ENCODE measurements at regions not wholly inside any gene's neighbourhood (a gene's known extent, or its start where the extent isn't known, plus 50 kb on each side); places are given as distances from the start of the nearest gene placed in this dataset.
"Not testable (repeated sequence)": the region's sequence is repeated elsewhere in the genome, so short reads cannot be mapped to it uniquely, and the experiment has no call there.

DNA sequence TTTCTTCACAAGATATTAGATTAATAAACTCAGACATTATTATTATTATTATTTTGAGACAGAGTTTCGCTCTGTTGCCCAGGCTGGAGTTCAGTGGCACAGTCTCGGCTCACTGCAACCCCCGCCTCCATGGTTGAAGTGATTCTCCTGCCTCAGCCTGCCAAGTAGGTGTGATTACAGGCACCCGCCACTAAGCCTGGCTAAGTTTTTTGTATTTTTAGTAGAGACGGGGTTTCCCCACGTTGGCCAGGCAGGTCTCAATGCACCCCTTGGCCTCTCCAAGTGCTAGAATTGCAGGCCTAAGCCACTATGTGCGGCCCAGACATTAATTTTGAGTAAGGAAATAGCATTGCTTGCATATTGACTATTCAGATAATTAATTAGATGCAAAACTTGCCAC is 554.9 kb upstream of the LRFN5 start:
- DNase-seq: no peak

DNA sequence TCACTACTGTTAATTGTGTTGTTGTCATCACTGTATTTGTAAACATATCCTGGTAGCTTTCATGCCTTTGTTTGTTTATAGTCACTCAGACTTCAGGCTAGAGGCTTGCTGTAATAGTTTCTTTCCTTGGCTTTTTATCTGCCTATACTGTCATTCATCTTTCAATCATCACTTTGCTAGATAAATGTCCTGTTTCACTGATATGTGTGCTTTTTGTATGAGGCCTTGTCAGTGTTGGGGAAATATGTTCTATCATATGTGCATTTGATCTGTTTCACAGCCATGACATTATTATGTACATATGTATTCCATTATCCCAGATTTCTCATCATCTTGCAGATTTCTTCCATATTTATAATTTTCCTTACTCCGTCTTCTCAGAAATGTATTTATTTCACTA is 558.9 kb upstream of the LRFN5 start:
- DNase-seq: no peak

DNA sequence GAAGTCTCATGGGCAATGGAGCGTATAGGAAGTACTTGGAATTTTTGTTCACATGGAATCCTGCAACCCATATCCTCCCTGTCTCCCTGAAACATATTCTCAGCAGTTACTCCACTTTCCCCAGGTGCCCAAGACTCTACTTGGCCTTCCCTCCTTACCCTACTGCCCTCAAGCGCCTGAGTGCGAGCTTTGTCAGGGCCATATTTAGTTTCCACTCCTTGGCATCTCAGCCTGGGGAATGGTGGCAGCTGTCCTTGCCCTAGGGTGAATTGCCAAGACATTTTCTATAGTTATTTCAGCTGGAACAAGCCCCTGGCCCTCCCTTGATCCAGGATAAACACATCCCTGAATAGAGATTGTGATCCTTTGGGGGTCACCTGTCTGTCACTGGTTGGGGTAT is 569.3 kb upstream of the LRFN5 start:
- no peak for DNase-seq

DNA sequence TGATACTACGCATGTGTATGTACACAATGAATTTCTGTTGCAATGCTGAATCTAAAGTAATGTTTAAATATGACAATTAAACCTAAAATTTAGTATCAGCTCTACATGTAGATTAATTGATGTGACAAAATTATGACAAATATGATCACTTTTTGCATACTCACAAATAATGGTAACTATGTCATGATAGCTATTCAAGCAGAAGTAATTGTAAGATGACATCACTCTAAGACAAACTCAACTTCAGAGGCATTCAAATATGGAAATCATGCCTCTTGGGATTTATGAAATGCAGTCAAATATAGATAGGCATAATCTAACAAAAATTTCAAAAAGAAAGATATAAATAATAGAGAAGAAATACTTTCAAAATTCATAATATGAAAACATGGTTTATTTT is 571.7 kb upstream of the LRFN5 start:
- DNase-seq: no peak

DNA sequence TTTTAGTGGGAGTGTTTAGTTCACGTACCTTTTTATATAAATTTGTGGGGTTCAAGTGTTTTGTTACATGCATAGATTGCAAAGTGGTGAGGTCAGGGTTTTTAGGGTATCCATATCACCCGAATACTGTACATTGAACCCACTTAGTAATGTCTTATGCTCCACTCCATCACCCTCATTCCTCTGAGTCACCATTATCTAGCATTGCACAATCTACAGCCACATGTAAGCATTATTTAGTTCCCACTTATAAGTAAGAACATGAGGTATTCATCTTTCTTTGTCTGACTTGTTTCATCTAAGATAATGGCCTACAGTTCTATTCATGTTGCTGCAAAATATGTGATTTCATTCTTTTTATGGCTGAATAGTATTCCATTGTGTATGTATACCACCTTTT is 583.7 kb upstream of the LRFN5 start:
- no peak for DNase-seq

DNA sequence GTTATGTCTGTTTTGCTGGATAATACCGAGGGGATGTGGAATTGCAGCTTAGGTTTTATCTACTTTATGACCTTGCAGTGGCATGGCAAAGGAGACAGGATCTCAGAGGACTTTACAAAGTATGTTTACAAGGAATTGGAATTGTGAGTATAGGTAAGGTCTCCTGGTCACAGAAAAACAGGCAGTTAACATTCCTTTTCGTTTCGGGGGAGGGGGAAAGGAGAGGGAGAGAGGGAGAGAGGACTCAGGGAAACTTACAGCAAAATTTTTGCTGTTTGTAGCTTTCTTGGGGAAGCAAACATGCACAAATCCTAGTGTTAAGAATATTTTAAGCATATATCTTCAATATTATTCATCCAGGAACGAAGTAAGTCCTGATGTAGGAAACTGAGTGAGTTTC is 590.5 kb upstream of the LRFN5 start:
- no peak for DNase-seq

DNA sequence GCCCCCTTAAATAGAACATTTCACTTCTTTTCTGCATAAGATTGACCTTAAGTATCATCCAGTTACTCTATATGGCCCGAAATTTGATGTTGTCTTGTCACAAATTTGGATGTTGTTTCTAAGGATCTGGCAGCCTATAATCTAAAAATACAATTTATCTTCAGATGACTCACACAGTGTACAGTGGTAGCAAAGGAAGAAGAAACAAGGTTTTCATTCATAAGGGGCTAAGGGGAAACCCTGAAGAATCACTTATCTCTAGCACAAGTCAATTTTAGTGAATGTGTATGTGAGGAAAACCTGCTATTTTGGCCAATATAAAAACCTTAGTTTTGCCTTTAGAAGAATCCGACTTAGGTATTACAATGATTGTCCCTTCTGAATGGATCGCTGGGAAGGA is 606.3 kb upstream of the LRFN5 start:
- no peak for DNase-seq

DNA sequence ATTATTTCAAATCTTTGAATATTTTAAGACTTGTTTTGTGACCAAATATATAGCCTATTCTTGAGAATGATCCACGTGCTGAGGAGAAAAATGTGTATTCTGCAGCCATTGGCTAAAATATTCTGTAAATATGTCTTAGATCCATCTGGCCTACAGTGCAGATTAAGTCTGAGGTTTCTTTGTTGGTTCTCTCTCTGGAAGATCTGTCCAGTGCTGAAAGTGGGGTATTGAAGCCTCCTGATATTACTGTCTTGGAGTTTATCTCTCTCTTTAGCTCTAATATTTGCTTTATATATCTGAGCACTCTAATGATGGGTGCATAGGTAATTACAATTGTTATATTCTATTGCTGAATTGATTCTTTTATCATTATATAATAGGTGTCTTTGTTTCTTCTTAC is 617.4 kb upstream of the LRFN5 start:
- DNase-seq: no peak

DNA sequence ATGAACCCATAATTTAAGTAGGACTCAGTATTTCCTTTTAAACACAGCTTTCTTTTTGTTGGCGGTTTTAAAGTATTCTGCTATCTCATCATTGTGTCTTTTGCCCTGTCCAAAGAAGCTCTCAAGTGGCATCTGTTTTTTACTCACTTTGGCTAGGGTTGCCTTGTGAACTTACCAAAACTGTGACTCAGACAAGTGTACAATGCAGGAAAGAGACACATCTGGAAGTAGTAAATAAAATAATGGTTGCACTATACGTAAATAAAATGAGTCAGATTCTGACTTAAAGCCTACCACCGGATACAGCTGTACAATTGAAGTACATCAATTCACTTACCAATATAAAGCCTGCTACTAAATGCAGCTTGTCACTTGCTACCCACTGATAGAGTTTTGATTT is 619.2 kb upstream of the LRFN5 start:
- DNase-seq: no peak

DNA sequence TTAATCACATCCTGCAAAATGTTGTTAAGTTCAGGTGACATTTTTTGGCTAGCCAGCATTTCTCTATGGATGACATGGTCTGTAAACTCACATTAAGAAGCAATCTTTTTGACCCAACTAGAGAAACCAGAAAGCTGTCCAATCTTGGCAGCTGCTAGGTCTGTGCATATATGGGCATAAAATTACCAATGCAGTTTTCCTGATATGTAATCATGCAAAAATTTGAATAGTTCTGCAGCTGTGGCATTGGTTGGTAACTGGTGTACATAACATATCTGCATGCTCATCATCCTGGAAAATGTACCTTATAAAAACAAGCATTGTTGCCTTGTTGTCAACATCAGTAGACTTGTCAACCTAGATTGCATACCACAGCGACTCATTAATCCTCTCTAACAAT is 620.0 kb upstream of the LRFN5 start:
- no peak for DNase-seq

DNA sequence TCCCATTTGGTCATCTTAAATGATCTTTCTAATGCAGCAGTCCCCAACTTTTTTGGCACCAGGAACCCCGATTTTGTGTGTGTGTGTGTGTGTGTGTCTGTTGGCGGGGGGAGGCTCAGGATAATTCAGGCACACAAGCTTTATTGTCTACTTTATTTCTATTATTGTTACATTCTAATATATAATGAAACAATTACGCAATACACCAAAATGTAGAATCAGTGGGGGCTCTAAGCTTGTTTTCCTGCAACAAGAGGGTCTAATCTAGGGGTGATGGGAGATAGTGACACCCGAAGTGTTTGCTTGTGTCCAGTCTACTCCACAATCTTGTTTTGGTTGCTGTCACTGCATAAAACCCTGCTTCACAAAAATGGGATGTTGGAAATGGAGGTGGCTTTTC is 621.1 kb upstream of the LRFN5 start:
- DNase-seq: no peak

DNA sequence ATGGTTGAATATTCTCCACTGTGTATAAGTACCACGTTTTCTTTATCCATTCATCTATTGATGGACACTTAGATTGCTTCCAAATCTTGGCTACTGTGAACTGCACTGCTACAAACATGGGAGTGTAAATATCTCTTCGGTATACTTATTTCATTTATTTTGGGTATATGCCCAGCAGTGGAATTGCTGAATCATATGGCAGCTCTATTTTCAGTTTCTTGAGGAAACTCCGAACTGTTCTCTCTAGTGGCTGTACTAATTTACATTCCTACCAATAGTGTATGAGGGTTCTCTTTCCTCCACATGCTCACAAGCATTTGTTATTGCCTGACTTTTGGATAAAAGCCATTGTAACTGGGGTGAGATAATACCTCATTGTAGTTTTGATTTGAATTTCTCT is 623.1 kb upstream of the LRFN5 start:
- DNase-seq: no peak

DNA sequence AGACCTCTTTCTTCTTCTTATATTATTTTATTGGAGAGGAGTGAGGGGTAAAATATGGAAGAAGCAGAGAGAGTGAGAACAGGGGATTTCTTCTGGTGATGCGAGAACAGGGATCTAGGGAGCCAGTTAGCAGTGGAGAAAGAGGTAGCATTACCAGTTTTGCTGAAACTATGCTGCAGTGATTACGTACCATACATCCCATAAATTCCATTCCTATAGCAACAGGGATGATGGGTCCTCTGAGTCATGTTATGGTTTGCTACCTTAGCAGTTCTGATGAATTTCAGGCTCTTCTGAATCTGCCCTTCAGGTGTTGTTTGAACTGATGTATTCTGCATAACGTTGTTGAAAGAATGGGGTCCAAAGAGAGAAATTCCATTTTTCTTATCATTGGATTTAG is 625.4 kb upstream of the LRFN5 start:
- DNase-seq: no peak

DNA sequence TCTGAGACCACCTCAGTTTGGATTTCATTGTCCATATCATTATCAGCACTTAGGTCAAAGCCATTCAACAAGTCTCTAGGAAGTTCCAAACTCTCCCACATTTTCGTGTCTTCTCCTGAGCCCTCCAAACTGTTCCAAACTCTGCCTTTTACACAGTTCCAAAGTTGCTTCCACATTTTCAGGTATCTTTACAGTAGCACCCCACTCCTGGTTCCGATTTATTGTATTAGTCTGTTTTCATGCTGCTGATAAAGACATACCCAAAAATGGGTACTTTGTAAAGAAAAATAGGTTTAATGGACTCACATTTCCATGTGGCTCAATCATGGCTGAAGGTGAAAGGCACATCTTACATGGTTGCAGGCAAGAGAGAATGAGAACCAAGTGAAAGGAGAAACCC is 646.4 kb upstream of the LRFN5 start:
- not testable (repeated sequence) for DNase-seq

DNA sequence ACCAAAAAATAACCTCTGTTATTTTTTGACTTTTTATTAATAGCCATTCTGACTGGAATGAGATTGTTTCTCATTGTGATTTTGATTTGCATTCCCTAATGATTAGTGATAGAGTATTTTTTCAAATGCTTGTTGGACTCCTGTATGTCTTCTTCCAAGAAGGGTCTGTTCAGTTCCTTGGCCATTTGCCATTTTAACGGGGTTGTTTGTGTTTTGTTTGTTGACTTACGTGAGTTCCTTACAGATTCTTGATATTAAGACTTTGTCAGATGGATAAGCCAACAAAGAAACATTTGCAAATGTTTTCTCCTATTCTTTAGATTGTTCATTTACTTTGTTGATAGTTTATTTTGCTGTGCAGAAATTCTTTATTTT is 651.6 kb upstream of the LRFN5 start:
- no peak for DNase-seq

DNA sequence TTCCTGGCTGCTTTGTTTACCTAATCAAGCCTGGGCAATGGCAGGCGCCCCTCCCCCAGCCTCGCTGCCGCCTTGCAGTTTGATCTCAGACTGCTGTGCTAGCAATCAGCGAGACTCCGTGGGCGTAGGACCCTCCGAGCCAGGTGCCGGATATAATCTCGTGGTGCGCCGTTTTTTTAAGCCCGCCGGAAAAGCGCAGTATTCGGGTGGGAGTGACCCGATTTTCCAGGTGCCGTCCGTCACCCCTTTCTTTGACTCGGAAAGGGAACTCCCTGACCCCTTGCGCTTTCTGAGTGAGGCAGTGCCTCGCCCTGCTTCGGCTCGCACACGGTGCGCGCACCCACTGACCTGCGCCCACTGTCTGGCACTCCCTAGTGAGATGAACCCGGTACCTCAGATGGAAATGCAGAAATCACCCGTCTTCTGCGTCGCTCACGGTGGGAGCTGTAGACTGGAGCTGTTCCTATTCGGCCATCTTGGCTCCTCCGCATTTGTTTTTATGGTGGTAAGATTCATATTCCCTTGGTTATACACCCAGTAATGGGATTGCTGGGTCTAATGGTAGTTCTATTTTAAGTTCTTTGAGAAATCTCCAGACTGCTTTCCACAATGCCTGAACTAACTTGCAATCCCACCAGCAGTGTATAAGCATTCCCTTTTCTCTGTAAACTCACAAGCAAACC is 652.1 kb upstream of the LRFN5 start:
- DNase-seq: not testable (repeated sequence)

DNA sequence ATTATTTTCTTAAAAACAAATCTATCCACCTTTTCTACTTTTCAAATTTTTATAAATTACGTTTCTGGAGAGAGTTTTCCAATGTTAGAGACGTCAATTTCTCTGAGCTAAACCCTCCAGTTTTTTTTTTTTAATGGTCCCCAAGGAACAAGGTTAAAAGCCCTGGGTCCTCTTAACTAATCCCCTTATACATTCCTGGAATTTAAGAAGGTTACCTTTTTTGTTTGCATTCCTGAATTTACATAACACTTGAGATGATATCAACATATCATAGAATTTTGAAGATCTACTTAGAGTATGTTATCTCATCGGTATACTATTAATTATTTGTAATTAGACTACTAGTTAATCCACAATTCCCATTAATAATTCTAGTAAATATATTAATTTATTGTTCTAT is 662.2 kb upstream of the LRFN5 start:
- DNase-seq: no peak

DNA sequence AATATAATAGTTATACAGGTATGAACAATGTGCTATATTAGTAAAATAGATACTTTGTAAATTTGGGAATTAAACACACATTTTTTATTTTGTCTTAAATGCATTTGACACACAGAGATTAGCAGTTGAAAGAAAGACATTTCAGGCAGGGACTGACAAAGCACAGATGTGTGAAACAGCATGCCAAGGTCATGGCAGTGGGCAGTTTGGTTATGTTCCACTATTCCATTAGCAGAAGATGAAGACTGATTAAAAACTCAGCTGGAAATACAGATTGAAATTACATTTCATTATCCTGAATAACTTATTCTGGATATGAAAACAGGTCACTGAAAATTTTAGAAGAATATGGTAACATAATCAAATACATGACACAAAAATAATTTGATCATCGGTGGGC is 669.8 kb upstream of the LRFN5 start:
- no peak for DNase-seq

DNA sequence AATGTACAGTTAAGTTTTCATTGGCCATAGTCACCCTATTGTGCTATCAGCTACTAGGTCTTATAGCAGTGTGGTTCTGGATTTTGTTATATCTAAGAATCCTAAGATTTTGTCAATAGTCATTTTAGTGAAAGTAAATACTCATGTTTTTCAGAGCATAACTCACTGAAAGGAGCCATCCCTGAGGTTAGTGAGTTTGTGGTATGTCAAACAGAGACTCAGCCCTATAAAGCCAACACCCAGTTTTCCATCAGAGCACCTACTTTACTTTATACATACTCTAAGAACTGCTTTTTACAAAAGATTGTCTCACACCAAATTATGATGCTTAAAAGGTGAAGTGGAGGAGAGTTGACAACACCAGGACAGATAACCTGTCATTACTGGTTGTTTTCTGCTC is 686.3 kb upstream of the LRFN5 start:
- no peak for DNase-seq

DNA sequence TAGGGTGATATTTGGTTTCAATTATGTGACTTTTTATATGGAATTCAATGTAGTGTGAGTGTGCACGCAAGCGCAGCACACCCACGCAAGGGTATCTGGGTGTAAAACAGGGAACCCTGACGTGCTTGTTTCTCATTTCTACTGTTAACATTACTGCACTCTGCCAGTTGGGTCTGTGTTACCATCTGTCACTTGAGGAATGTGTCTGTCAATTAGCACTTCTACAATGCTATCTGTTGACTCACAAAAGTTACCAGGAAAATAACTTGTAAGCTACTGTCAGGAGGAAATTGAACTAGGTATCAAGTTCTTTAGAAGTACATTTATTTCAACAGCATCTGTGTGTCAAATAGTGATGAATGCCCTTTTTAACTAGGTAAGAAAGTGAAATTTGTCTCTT is 695.5 kb upstream of the LRFN5 start:
- no peak for DNase-seq

DNA sequence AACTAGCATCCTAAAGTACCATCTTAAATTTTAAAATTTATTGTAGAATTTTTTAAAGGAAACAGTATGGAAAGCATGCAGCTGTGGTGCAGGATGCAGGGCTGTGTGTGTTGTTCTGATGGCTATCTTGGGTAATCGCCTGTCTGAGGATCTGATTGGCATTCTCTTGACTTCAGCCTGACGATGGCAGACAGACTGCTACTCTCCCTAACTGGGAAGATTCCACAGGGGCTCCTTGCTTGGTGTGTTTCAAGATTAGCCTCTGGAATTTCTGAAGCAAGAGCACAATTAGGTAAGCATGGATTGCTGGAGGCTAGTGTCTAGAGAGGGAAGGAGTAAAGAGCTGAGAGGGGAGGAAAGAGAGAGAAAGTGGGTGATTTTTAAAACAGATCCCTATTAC is 696.8 kb upstream of the LRFN5 start:
- DNase-seq: no peak

DNA sequence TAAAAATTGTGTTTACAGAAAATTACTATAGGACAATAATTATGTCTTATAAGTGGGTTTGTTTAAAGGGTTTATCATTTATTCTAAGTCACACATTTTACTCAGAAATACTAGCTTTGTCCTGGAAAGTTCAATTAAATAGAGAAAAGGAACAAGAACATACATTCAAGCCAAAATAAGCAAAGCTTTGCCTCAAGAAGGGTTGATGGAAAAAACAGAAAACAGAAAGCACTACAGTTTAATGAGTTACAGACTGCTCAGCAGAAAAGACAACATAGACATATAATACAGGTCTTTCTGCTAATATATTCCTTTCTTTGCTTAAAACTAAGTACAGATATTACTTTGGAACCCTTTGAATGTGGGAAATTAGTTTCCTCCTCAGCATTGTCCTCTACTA is 703.0 kb upstream of the LRFN5 start:
- DNase-seq: no peak

DNA sequence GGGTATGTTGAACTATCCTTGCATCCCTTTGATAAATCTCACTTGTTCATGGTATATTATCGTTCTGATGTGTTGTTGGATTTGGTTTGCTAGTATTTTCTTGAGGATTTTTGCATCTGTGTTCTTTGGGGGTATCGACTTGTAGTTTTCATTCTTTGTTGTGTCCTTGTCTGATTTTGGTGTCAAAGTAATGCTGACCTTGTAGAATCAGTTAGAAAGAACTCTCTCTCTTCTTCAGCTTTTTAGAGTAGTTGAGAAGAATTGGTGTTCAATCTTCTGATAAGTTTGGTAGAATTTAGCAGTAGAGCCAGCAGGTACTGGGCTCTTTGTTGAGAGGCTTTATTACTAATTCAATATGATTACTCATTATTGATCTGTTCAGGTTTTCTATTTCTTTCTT is 707.2 kb upstream of the LRFN5 start:
- DNase-seq: no peak

DNA sequence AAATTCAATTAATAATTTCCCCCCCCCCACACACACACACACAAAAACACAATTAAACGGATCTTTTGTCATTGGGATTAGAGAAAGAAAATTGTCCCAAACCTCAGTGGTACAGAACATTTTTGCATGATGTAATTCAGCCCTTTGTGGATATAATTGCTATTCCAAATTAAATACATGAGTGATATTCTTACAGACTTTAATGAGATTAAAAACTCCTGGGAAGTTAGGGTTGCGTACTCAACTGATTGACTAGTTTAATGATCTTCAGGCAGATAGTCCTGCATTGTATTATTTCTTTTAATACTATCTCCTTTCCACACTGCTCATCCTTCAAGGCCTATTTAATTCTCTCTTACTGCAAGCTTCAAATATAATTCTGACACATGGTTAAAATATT is 711.8 kb upstream of the LRFN5 start:
- DNase-seq: no peak

DNA sequence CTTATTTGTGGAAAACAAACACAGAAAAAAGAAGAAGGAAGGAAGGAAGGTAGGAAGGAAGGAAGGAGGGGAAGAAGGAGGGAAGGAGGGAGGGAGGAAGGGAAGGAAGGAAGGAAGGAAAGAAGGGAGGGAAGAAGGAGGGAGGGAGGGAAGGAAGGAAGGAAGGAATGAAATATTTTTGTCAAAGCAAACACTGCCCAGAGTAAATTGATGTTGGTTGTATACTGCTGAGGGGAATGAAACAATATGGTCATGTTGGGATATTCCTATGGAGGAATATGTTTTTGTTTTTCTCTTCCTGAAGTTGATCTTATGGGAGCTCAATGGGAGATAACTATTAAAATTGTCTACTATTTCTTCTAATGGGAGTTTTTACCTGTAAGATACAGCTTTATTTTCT is 717.5 kb upstream of the LRFN5 start:
- DNase-seq: no peak

DNA sequence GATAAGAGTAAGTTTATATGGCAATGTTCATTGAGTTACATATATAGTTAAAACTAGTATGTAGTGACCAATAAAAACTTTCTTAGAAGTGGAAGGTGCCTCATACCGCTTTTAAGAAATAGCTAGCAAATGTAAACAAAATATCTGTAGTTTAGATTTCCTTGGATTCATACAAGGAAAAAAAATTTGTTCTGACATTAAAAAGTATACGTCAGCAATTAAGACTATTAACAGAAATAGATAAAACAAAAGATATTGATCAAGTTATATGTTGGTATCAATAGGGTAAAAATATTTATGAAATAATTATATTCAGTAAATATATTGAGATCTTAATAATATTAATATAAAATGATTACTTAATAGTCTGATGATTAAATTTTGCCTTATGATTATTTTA is 718.8 kb upstream of the LRFN5 start:
- DNase-seq: no peak
